Activated CD8-positive, alpha-beta memory T cell treated with anti-CD3 and anti-CD28 coated beads for 4 hours (primary cell): ENCODE measurements at regions not wholly inside any gene's neighbourhood (a gene's known extent, or its start where the extent isn't known, plus 50 kb on each side); places are given as distances from the start of the nearest gene placed in this dataset.

Experiments used
- DNase-seq, 2 donors: peaks; one replicate each; pipeline ENCODE4 v3.0.0-alpha.2; 2020; ENCODE audit warnings: low read depth in 2 of 2

DNA sequence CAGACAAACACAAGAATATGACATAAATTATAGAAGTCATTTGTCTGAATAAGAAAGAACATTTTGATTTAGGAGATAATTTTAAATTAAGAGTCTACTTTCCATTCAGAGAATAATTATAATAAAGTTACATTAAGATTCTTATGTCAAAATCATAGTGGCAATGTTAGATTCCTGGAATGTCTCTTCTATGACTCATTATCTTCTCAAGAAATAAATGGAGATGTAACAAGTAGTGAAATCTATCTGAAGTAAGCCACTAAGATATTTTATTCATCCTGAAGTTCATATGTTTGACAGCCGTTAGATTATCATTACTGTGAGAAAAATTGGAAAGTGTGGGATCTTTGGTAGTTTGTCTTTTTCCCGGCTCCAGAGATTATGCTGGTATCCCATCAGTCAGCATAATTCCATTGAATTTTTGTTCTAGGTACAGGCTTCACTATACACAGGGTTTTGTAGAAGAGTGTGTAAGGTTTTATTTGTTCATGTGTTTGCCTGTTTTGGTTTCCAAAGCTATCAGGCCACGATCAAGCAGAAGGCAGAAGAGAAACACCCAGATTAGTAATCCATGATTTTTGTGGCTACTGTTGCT, 1246.6 kb upstream of the LRRTM1 start:
- DNase-seq: no peak

DNA sequence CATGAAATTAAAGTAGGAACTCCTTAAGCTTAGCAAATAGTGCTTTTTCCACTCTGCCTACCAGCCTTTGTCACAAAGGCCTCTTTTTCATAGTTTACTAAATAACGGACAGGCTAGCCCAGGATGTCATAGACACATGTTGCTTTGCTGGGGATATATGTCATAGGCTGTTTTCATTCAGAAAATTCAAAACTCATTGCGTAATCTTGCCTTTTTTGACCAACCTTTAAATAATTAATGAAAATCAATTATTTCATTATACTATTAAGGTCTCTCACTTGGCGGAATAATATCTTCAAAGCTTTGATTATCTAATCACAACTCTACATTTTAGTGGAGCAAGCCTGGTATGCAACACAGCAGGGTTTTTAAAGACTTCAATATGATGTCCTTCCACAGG, 1245.7 kb upstream of the LRRTM1 start:
- no peak for DNase-seq

DNA sequence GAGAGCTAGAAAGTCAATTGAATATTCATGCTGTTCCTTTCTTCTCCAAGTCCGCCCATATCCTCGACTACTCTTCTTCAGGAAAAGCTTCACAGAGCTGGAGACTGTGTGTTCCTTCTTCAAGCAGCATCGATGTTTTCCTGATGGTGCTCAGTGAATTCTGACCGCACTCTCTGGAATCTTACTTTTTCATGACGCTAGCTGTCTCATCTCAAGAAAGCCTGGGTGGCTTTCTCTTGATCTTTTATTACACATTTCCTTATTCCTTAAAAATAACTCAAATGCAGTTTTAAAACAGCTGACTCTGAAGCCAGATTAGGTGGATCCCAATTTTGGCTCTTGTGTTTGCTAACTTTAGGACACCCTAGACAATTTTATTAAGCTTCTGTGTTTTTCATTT, 1245.1 kb upstream of the LRRTM1 start:
- no peak for DNase-seq

DNA sequence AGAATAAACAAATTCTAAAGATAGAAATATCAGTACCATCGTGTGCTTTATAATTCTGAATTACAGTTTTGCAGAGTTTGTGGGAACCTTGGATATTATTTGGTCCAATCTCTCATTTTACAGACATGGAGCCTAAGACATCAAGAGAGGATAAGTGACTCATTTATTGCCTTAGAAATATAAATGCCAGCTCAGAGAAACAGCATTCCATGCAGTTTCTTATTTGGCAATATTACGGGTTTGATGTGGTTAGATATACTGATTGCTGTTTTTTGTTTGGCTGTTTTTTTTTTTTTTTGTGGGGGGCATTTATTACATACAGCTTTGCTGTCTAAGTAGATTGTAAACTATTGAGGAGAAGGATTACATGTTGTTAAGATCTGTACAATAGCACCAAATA, 1241.1 kb upstream of the LRRTM1 start:
- no peak for DNase-seq

DNA sequence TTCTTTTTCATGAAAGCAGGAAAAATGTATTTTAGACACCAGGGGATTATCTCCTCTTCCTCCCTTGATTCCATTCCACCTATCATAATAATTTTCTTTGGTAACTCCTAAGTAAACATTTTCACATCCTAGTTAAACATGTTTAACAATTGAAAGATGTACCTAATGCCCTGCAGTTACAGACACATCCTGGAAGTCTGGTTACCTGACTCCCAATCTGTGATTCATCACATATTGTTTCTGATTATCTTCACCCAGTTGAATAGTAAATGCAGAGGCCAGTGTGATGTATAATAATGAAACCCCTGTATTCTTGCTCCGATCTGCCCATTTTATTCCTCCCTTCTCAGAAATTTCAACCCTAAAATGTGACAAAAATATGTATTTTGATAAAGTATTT, 1237.6 kb upstream of the LRRTM1 start:
- DNase-seq: no peak

DNA sequence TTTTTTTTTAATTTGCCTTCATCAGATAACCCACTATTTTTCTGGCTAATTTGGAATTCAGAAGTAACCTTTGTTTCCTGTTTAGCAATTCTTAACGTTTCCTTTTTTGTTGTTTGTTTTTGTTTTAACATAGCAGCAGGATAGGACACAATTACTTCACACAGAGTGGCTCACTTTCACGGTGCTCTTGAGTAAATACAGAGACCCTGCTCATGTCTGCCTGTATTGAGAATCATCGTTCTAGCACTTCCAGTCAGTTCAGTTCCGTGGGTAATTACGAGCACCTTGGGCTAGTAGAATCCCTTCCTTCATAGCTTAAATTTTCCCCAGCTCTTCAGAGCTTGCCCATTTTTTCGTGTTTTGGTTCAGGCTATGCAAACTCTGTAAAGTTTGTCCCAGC, 1225.4 kb upstream of the LRRTM1 start:
- no peak for DNase-seq

DNA sequence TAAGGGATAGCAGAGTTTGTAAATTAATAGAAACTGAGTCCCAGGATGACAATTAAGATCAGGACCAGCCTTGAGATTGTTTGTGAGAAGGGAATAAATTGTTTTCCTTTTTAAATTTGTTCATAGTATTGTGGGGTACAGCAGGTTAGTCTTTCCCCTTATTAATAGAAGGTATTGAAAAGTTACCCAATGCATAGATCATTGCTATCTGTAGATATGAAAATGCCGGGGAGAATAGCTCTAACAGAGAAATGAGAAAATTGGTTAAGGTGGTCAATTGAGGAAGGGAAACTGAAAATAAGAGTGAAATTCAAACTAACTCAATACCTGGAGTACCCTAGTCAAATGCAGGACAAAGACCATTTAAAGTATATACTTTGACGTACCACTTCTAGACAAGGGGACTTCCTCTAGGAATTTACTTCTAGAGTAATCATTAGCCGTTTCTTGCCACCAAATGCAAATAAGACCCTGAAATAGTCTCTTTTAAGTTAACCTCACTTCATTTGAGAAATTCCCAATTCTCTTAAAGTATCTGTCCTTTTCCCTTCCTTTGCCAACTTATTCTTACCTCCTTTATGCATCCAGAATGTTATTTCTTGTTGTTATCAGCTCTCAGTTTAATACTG, 1224.4 kb upstream of the LRRTM1 start:
- no peak for DNase-seq

DNA sequence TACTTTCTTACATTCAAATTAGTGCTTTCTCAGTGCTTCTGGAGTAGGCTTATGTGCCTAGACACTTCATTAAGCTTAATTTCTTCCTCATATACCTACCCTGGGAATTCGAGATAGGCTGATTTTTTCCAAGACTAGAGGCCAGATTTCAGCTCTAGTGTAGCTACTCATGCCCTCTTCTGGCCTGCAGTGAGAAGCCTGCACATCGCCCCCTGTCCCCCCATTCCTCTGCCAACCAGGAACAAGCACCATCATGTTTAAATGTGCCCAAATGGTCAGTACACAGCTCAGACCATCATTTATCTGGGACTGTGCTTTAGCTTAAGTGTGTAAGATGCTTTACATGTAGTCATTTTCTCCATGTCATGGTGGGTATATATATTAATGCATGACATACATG, 1218.8 kb upstream of the LRRTM1 start:
- DNase-seq: no peak

DNA sequence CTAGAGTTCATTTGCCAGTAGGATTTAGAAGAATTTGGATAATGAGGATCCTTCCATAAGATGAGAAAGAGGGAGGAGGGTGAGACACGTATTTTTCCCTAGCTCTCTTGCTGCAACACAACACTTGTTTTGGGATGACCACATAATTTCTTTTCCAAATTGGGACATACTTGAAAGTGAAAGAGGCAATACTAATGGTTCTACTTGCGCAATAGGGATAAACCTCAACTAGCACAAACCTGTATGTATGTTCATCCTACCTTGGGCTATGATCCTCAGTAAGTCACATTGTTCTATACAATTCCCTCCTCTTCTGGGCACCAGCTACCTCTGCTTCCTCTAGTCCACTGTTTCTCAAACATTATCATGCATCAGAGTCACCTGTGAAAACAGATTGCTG, 1208.8 kb upstream of the LRRTM1 start:
- DNase-seq: no peak

DNA sequence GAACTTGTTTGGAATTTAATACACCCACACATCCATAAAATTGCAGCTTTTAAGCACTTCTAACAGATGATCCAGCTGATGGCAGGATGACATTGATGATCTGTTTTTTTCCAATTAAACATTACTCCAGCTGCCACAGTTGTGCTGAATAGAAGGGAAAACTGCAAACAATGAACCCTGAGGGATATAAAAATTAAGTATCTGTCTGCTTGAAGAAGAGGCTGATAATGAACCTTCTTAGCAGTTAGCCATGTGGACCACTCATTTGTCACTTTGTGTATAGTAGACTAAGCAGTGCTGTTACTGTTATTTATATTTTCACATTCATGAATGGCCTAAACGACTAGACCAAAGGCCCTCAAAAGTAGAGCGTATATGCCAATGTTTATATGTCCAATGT, 1201.0 kb upstream of the LRRTM1 start:
- DNase-seq: no peak

DNA sequence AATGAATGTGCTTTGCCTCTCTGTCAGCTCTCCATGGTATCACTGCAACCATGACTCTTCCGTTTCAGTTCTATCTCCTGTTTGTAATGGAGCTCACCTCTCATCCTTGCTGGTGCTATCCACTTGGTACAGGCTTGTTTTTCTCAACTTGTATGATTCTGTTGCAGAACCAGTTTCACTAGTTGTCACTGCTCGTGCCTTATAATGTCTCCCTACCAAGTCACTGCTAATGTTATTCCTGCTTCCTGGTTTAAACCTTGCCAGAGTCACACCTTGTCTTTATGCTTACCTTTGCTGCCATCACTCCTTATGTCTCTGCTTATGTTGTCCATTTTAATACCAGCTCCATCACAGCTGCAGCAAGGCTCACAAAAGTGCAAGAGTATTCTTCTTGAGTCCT, 1191.0 kb upstream of the LRRTM1 start:
- no peak for DNase-seq

DNA sequence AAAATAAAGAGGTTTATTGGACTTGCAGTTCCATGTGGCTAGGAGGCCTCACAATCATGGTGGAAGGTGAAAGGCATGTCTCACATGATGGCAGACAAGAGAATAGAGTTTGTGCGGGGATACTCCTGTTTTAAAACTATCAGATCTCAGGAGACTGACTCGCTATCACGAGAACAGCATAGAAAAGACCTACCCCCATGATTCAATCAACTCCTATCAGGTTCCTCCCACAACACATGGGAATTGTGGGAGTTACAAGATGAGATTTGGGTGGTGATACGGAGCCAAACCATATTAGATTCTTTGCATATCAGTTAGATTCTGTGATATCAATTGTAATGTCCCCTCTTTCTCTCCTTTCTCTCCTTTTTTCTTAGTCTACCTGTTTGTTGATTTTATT, 1178.7 kb upstream of the LRRTM1 start:
- DNase-seq: no peak

DNA sequence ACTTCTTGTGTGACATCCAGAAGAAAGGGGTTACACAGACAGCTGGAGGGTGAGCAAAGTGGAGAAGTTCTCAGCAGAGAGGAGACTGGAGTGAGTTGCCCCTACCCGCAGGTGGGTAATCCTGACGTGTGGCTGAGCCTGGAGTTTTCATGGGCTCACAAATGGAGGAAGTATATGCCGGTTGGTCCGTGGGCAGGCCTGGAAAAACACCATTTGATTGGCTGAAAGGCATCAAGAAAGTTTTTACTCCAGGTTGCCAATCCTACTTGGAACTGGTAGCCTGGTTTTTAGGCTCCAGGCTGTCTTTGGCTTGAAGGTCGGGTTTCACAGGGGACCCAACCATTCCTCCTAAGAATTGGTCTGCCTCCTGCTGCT, 1177.4 kb upstream of the LRRTM1 start:
- DNase-seq: no peak

DNA sequence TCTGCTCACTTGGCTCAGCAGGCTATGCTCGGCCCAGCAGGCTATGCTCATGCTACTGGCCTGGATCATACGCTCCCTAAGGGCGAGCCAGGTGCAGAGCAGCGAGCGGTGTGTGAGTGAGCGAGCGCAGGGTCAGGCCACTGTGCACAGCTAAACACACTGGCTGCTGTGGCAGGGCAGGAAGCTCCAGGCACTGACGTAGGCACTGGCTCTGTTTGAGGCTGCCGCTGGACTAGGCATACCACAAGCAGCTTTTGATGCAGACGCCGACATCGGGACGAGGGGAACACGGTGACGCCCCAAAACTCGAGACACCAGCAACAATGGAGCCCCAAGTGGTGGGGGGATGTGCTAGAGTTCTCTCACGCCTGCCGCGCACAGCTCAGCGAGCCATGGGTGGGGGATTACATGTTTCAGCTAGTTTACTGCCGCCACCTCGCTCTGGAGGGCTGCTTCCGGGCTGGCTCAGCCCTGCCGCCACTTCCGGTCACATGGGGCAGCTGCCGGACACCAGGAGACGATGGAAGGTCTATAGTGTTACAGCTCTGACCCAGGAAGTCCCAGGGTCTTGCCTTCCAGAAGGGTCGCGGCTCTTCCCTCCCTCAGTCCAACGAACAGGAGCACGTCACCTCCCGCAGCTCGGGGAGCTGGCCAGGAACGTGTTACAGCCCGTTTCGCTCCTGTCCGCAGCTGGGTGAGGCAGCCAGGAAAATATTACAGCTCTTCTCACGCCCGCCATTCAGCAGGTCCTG, 1176.9 kb upstream of the LRRTM1 start:
- DNase-seq: no peak

DNA sequence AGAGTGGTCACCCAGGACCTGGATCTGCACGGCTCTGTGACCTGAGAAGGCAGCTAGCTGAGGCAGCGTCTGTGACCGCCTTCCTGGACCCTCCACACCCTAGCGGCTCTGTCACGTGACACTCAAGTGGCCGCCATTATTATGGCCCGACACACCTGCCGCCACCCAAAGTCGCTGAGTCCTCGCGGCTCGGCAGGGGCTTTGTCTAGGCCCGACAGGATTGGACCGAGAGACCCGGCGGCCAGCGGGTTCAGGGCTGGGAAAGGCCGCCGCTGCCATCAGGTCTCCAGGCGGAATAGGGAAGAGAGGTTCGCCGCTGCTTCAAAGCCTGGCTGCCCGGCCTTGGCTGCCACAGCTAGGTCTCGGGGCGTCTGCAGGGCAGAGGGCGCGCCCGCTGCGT, 1162.5 kb upstream of the LRRTM1 start:
- DNase-seq: no peak

DNA sequence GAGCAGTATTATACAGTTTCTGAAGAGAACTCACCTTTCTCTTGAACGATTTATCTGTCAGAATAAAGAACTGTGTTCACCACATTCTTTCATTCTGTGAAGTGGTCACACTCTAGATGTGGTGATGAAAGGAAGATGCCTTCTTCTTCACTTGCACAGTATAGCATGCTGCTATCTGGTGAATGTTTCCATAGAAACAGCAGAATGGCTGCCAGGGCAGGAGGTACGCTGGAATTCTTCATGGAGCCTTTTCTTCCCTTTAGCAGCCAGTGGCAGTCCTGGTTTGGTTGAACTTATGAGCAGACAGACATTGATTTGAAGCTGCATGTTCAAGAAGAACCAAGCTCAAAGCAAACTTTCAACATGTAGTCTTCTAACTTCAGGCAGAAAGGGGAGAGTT, 1157.9 kb upstream of the LRRTM1 start:
- no peak for DNase-seq

DNA sequence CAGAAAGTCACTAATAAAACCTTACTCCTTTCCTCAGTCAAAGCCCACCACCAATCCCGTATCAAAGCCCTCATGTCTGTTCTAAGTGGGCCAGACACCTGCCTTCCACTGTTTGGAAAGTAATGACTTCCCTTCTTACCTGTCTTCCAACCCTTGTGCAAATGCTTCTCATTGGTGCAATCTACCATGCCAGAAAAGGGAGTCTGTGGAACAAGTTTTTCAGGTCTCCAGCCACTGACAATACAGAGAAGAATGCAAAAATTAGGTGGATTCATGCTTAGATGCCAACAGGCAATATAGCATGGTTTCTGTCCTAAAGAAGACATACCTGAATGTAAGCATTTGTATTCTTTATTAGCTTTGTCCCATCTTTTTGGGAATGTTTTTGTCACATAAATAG, 1140.6 kb upstream of the LRRTM1 start:
- DNase-seq: no peak

DNA sequence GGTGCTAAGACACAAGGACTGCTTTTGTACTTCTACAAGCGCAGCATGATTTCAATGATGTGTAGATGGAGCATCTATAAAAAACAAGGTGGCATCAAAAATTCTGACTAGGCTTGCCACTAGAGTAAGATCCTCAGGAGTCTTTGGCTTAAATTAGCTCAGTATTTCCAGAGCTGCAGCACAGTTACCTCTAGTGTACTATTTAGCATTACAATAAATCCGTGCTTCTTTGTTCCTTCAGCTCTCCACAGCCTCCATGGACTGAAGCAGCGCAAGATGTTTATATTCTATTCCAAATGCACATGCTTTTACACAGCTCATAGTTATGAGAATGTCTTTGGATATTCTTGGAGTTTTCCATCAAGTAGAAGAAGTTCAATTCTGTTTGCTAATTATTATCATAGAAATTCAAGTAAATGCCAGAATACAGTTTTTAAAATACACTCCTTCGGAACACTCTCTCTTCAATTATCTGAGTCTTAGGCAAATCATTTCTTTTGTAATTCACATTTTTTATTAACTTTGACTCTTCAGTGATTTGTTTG, 1133.0 kb upstream of the LRRTM1 start:
- no peak for DNase-seq

DNA sequence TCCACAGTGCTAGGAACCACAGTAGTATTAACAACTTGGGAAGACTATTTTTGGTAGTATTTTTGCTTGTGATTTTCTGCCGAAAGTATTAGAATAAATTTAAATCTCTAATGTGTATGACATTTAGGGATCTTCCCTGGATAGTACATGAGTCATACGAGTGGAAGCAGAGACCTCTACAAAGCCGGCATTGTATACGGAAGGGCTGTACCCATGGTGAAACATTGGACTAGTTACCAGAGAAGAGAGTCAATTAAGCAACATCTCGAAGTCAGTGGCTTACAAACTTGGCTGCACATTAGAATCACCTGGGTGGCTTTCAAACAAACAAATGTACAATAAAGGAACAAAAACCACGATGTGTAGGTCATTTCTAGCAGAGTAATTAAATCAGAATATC, 1131.7 kb upstream of the LRRTM1 start:
- DNase-seq: no peak

DNA sequence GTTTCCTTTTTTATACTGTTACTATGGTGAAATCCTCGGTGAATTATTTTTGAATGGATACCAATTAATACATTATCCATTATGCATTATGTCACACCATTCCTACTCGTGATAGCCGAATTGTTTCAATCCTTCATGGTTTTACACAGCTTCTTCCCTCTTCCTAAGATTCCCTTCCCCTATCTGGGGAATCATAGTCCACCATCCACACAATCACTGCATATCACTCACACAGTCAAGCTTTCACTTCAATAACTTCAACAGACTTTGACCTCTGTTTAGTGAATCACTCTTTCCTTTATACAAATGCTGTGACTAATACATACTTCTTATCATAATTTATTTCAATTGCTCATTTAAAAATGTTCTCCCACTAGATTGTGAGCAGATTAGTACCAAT, 1108.1 kb upstream of the LRRTM1 start:
- DNase-seq: no peak

DNA sequence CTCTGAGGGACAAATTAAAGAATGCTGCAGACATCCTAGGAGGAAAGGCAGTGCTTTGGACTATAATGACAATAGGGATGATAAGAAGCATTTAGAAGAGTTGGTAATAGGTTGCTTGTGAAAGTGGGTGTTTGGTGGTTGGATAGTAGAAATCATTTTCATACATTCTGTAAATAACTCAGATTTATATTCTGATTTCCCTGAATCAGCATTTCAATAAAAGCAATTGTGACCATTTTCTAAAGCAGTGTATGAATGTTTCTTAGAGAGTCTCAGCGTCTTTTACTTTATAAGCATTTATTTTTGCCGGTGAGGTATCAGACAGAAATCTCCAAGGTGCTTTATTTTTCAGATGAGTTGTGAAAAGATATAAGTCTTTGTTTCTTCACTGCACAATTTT, 1099.0 kb upstream of the LRRTM1 start:
- no peak for DNase-seq

DNA sequence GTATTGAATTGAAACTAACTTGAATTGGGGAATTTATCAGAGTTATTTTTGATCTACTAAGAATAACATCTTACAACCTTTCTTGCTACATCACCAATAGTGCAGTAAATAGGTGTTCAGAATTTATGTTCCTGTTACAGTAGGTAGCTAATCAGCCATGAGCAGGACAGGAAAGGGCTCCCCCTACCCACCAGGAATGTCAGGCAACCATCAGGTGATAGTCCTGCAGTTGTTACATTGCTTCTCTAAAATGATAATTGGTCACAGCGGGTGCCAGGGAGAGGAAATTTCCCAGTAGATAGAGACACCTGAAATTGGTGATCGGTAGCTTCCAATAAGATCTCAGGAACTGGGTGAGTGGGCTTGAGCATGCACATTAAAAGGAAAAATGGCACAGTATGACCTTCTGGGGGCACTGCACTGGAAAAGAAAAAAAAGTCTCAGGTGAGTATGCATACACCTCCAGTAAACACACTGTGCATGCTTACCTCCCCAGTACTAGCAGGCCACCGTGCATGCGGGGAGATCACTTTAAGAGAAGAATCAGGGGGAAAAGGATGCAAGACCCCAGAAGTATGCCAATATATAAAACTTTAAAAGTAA, 1092.0 kb upstream of the LRRTM1 start:
- no peak for DNase-seq

DNA sequence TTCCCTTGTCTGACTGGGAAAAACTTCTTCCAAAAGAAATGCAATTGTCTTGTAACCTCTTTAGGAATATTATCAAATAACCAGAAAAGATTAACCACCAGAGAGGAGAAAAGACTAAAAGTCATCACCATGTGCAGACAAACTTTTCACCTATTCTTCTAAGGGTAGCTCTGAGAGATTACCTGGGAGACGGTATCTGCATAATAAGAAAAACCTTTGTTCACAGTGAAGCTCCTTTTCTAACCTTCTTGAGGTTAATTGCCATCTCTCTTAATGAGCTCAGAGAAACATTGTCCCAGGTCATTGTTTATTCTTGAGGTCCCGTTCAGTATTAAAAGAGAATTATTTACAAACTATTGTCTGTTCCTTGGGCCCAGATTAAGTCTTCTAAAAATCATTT, 1091.2 kb upstream of the LRRTM1 start:
- DNase-seq: no peak
